HG03039 (cell line): ENCODE measurements at regions not wholly inside any gene's neighbourhood (a gene's known extent, or its start where the extent isn't known, plus 50 kb on each side); places are given as distances from the start of the nearest gene placed in this dataset.

Source experiments
- ATAC-seq: cut with Tn5 transposase; IDR thresholded peaks from one replicate; pipeline ENCODE4 v1.9.1; 2021; ENCODE audit warnings: mild to moderate bottlenecking, moderate library complexity; ENCODE audit not compliant: unreplicated experiment

DNA sequence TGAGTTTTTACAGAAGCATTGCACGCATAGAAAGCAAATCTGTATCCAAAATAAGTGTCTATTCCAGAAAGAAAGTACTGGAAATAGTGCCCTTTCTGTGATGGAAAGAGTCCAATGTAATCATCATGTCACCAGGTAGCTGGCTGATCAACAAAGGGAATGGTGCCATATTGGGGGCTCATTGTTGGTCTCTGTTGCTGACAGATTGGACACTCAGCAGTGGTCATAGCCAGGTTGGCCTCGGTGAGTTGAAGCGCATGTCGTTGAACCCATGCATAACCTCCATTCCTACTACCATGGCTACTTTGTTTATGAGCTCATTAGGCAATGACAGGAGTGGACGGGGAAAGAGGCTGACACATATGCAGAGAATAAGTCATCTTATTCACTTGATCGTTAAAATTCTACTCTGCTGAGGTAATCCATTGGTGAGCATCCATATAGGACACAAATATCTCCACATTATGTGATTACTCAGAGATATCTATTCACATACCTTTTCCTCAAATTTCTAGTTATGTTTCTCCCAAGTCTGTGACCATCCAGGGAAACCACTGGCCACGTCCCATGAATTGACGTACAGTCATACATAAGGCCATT, 560.5 kb downstream of the HAO1 start:
- no peak for ATAC-seq

DNA sequence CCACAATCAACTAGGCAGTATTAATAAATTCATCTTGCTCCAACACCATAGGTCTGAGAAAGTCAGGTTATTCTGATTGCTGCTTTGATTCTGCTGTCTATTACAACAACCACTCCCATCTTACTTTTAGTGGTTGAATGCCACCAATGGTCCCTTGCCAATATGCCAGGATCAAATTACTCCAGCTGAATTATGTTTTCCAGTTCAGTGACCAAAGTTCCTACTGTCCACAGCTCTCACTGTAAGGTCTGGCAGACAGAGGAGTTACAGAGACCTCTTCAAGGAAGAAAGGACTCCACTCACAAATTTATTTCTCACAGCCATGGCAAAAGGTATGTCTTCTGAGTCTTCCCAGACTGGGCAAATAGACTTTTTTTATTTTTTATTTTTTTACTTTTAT, 557.0 kb downstream of the HAO1 start:
- ATAC-seq: no peak

DNA sequence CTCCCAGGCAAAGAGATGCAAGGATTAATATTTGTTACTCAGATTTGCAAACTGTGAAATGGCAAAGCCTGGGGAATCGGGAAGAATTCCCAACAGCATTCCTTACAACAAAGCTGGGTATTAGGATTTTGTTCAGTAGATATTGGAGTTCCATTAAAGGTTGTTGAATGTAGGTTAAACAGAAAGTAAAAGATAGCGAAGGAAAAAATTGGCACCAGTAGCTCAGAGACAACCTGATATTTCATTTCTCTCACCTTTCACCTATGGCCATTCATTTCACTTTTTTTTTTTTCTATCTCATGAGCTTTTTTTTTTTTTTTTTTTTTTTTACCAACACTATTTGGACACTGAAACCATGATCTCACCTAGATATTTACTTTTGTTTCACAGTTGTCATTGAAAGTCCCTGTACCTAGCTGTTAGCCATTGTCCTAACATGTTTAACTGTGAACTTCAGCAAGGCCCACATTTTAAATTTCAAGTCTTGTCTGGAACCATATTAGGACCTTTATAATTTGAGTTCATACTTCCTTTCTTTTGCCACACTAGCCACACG, 552.5 kb downstream of the HAO1 start:
- ATAC-seq: no peak

DNA sequence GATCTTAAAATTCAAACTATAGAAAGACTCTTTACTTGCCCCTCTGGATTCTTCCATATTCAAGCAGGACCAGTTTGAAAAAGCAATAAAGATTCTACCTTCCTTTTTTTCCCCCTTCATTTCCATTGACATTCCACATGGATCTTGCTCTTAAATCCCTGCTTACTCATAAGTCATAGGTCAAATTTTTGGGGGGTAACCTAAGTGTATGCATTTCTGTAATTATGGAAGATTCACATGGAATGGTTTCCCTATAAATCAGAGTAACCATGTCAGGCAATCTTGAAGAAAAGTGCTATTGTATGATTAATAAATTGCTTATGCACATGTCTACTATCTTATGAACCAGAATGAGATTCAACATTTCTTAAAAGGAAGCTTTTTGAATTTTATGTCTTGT, 551.0 kb downstream of the HAO1 start:
- ATAC-seq: no peak

DNA sequence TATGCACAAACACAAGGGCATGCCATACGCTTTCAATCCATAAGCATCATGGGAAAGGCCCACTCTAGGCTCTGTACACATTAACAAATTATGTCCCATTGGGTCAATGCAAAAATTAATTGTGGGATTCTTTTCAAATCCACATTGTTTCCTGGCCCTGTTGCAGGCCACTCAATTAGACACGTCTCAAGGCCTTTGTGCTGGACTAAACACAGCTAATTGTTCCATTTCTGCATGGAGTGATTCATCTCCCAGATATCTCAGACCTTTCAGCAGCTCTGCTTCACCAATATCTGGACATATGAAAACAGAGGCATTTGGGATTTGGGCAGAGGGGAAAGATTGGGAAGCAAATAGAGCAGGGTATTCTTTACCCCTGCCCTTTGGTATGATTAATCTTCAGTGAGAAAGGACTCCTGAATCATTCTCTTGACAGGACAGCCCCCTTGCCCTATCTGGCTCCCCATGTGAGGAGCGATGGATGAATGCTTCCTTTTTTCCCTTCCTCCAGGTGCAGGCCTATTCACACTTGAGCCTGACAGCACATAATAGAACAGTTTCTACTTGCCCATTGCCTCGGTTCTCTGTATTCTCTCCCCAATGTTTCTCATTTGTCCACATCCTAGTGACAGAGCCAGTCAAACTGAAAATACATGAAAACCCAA, 547.6 kb downstream of the HAO1 start:
- ATAC-seq: no peak

DNA sequence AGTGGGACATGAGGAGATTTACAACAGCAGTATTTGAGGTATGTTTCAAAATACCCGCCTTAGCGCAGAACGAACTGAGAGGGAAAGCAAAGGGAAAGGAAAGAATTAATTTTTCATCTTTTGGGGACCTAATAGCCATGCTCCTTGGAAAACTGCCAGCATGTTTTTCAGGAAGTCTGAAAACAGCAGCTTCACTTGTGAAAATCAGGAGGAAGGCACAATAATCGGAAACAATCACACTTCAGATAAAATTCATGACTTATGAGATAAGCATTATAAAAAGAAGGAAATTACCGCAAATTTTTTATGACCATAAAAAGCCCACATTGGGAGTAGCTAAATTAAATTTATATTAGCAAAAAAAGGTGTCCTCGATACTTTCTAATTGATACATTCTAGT, 541.1 kb downstream of the HAO1 start:
- no peak for ATAC-seq

DNA sequence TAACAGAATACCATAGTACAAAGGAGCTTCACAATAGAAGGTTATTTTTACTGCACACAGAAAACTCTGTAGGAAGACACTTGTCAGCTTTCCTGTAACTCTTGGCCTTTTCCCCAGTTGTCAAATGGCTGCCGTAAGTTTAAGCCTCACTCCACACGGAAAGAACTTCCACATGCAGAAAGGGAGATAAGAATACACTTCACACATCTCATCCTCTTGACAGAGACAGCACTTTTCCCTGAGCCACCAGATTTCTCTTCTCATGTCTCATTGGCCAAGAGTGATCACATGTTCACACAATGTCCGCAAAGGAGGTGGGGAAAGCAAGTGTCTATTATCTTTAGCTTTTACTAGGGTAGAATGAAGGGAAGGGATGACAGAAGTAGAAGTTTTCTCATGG, 540.7 kb downstream of the HAO1 start:
- ATAC-seq: no peak

DNA sequence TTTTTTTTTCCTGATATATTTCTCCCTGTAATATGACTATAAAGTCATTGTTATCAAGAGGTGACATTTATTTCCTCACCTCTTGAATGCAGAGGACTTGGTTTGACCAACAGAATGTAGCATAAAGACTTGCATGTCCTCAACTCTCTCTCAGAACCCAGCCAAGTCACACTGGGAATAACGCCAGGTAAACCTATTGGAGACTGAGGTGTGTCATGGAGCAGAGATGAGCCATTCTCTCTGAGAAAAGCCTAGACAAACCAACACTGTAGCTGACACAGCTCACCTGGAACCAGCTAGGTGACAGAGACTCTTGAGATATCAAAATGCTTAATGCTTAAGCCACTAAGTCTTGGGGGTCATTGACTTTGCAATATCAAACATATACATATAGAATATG, 533.6 kb downstream of the HAO1 start:
- ATAC-seq: no peak

DNA sequence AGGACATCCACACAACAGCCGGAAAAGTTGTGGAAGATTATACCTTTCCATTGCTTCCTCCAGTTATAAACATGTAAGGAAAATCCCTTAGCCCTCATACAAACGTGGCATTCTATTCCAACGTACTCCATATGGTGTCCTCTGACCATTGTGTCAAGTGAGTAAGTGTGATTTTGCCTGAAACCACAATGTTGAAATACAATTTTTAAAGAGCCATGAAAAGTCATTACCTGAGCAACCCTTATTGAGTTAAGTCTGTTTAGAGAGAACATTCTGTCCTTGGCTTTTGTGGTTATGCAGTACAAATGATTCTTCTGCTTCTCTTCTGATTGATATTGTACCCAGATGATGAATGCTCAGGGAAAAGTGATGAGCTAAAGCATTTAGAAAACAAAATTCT, 530.1 kb downstream of the HAO1 start:
- ATAC-seq: no peak

DNA sequence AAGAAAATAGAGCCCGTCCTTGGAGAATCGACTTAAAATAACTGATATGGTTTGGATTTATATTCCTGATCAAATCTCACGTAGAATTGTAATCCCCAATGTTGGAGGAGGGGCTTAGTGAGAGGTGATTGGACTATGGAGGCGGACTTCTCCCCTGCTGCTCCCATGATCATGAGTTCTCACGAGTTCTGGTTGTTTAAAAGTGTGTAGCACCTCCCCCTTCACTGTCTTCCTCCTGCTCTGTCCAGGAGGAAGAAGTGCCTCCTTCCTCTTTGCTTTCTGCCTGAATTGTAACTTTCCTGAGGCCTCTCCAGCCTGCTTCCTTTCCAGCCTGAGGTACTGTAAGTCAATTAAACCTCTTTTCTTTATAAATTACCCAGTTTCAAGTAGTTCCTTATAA, 529.2 kb downstream of the HAO1 start:
- no peak for ATAC-seq

DNA sequence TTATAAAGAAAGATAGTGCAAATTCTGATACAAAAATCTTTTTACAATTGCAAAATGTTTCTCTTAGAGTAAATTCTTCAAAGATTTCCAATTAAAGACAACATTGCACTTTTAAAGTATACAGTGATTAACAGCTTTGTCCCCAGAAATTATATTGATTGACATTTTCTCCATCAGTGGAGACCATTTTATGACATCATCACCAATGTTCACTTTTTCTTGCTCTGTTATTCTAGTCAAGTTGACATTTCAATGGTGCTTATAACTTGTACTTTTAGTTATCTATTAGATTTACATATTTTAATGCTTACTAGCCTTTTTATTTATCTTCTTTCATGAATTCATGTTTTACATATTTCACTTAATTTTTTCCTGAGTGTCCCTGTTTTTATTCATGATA, 524.8 kb downstream of the HAO1 start:
- ATAC-seq: no peak

DNA sequence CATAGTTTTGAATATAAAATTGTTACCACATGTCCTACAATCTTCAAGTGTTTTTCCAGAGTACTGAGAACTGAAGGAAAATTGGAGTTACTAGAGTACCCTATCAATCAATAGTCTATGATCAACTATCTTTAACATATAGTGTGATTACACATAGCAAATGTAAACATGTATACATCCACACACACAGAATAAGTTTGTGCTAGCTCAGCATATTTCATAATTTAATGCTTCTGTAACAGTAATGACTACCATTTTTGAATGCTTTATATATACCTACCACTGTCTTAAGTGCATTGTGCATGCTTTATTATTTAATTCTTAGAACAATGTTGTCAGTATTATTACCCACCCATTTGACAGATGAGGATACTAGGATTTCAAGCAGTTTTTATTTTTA, 523.9 kb downstream of the HAO1 start:
- ATAC-seq: no peak

DNA sequence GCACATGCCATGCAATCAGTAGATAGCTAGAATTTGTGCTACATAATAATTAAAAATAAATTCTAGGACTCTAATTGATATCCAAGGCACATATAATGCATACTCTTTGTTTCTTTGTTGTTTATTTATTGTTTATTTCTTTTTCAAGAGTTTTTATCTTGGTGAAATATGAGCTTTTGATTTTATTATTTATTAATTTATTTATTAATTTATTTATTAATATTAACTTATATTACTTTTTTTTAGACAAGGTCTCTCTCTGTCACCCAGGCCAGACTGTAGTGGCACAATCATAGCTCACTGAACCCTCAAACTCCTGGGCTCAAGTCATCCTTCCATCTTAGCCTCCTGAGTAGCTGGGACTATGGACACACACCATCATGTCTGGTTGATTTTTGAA, 519.9 kb downstream of the HAO1 start:
- ATAC-seq: no peak

DNA sequence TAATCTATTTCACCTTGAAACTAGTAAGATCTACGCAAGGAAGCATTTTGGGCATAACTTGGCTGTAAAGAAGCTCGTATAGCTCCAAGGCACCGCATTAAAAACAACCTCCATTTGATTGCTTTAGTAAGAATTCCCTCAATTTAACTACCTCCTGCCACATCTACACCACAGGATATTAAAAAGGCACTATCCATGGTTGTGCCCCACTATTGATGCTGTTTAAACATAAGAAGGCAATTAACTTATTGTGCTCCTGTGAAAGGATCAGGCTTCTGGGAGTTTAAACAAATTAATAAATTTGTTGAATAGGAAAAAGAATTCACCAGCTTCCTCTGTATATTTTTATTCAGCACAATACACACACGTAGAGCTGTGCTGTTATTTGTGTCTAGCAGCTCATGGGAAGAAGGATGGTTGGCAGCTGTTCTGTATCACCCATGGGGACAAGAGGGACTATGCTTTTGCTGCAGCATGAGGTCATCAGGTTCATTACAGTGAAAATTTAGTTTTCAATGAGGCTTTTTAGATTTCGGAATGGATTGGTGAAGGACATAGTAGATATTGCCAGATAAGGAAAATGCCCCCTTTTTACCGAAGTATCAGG, 513.3 kb downstream of the HAO1 start:
- ATAC-seq: no peak

DNA sequence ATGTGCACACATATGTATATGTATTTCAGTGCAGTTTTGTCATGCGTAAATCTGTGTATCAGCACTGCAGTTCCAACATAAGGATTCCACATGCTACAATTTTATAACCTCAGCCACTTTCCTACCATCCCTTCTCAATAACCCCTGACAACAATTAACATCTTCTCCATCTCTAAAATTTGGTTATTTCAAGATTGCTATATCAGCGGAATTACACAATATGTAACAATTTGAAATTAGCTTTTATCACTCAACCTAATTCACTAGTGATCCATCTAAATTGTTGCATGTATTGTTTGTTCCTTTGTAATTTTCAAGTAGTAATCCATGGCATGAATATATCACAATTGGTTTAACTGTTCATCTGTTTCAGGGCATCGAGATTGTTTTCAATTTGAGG, 511.3 kb downstream of the HAO1 start:
- ATAC-seq: no peak

DNA sequence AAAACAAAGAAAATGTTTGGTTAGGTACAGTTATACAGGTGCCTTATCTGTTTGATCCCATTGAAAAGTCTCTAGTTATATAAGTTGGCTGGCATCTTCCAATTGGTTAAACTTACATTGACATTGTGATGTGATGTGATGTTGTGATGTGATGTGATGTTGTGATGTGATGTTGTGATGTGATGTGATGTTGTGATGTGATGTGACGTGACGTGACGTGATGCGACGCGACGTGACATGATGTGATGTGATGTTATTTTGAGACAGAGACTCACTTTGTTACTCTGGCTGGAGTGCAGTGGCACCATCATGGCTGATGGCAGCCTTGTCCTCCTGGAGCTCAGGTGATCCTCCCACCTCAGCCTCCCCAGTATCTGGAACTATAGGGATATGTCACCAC, 507.6 kb downstream of the HAO1 start:
- ATAC-seq: no peak

DNA sequence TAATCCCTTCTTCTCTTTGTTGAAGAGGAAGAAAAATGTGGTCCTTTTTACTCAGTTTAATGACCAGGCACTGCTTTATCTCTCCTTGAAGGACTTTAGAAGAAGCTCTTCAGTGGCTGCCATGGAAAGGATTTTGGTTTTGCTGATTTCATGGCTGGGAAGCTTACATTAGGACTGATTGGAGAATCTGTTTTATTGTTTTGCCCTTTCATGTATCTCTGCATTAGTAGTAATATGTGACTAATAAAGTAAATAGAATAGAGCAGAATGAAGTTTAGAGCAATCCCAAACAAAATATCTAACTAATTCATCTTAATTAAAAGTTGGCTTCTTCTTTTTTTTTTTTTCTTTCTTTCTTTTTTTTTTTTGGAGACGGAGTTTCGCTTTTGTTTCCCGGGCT, 502.9 kb downstream of the HAO1 start:
- ATAC-seq: no peak

DNA sequence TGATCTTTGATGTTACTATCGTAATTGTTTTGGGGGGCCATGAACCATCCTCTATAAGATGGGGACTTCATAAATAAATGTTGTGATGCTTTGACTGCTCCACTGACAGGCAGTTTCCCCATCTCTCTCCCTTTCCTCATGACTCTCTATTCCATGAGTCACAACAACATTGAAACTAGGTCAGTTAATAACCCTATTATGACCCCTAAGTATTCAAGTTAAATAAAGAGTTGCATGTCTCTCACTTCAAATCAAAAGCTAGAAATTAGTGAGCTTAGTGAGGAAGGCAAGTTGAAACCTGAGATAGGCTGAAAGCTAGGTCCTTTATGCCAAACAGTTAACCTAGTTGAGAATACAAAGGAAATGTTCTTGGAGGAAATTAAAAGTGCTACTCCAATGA, 491.0 kb downstream of the HAO1 start:
- ATAC-seq: no peak

DNA sequence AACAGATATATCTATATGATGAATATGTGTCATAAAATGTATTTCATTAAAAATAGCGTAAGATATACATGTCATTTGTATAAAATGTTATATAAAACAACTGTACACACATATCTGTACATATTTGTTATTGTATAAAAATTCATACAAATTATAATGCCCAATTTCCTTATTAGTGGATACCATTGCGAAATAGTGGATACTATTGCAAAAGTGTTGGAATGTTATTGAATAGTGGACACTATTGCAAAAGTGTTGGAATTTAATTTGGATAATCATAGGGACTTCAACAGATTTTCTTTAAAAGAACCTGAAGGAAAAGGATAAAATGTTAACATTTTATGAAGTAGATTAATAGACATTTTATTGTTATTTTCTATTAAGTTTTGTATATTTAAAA, 487.4 kb downstream of the HAO1 start:
- no peak for ATAC-seq

DNA sequence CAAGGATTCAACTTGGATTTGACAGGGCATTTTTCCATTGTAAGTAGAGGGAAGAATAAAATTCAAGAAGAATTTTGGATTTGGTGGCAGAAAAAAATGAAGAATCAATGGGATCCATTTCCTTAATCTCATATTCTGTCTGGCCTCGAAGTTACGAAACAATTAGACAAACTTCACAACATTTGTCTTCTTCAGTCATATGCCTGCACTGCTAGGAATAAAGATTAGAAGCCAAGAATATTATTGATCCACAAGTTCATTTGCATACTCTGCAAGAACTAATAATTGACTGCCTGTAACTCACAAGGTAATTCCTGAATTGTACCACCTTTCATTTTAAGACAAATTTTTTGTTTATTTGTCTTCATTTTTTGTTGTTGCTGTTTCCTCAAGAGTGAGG, 486.2 kb downstream of the HAO1 start:
- ATAC-seq: no peak

DNA sequence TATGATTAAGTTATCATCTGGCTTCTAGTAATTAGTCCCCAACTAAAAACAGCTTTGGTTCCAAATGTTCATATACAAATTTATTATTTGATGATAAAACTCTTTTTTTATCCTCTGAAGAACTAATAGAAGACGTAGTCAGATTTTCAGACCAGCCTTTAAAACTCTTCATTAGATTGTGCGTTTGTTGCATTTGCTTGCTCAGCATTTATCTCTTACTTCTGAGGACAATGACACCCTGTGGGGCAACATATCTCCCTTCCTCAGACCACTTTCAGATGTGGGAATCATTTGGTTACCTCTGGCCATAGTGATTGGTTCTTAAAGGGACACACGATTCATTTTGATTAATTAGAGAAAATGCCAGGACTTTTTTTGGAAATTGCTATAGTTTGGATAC, 481.8 kb downstream of the HAO1 start:
- ATAC-seq: no peak

DNA sequence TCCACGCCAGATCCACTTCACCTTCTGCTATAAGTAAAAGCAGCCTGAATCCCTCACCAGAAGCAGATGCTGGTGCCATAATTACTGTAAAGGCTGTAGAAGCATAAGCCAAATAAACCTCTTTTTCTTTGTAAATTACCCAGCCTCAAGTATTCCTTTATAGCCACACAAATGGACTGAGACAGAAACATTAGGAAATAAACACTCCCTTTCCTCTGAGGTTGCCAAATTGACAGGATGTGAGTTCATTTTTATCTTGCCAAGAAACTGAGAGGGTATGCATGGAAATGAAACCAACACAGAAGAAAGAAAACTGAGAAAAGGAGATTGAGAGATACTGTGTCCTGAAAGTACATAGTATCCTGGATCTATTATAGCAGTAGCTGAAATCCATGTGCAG, 481.2 kb downstream of the HAO1 start:
- ATAC-seq: no peak

DNA sequence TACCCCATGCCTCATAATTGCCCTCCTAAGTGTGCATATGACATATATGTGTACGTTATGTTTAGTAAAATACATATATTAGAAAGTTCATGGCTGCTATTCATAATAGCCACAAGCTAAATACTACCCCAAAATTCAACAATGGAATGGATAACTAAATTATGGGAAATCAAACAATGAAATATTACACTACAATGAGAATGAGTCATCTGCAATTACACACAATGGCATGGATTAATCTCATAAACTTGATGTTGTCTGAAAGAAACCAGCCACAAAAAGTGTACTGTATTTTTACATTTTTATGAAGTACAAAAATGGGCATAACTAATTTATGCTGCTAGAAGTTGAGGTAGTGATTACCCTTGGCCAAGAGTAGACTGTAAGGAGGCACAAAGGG, 477.0 kb downstream of the HAO1 start:
- no peak for ATAC-seq
